Medulla oblongata (tissue), 1 donor: ENCODE measurements at regions not wholly inside any gene's neighbourhood (a gene's known extent, or its start where the extent isn't known, plus 50 kb on each side); places are given as distances from the start of the nearest gene placed in this dataset.
"Not testable (repeated sequence)": the region's sequence is repeated elsewhere in the genome, so short reads cannot be mapped to it uniquely, and the experiment has no call there.

Source experiments
- DNase-seq: peaks from one replicate; pipeline ENCODE4 v3.0.0-alpha.2; 2015; ENCODE audit errors: extremely low spot score

- no peak for DNase-seq
These were observed 102.0 kb upstream of the PWP1 start for GRCh38 chr12:107583551-107583950.

- peak; percentile 10 for DNase-seq
These were observed 101.0 kb upstream of the PWP1 start for GRCh38 chr12:107584563-107584962.

- no peak for DNase-seq
These were observed 99.2 kb upstream of the PWP1 start for GRCh38 chr12:107586256-107586970.

GRCh38 chr12:107590413-107590812 lies 95.2 kb upstream of the PWP1 start:
- DNase-seq = peak; percentile 16

- DNase-seq = no peak
These were observed 94.7 kb upstream of the PWP1 start for GRCh38 chr12:107590814-107591375.

GRCh38 chr12:107593713-107594381 lies 91.8 kb upstream of the PWP1 start:
- DNase-seq = no peak

GRCh38 chr12:107594995-107595394 lies 90.6 kb upstream of the PWP1 start:
- no peak for DNase-seq

DNA sequence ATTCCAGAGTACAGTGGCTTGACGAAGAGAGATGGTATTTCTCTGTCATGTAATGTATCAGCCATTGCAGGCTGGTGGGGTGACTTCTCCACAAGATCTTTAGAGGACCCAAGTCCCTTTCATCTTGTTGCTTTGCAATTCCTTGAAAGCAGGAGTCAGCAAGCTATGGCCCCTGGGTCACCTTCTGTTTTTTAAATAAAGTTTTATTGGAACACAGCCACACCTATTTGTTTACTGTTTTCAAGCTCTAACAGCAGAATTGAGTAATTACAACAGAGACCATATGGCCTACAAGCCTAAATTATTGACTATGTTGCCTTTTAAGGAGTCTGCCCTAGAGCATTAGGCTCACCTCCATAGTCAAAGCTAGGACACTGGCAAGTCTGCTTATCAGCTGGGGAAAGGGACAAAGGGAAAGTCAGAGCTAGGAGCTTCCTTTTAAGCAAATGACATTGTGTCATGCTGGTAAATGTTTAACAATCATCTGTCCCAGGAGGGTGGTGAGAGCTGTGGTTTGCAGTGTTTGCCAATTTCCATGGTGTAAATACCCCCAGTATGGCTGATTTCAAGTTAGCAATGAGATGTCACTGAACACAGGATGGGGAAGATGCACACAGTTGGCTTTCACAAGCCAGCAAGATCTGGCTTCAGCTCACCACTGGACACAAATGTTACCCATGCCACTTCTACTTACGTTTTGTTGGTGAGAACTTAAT lies 87.7 kb upstream of the PWP1 start:
- DNase-seq = no peak

DNA sequence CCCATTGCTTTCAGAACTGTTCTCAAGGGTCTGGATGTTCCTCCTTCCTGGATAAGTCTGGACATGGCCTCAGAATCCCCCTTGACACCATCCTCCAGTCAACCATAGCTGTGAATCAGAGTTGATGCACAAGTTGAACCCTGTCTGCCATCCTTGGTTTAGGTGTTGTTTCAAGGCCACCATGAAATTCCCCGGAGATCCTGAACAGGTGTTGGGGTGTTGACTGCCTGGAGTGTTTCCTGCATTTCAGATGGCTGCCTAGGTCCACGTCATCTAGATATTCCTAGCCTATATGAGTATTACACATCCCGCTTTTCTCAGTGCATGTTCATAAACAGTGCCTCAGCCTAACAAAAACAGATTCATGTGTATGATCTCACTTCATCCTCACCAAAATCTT lies 86.7 kb upstream of the PWP1 start:
- DNase-seq = no peak

GRCh38 chr12:107600581-107601144 lies 84.9 kb upstream of the PWP1 start:
- DNase-seq = peak; percentile 29

GRCh38 chr12:107602446-107602845 lies 83.2 kb upstream of the PWP1 start:
- no peak for DNase-seq

DNA sequence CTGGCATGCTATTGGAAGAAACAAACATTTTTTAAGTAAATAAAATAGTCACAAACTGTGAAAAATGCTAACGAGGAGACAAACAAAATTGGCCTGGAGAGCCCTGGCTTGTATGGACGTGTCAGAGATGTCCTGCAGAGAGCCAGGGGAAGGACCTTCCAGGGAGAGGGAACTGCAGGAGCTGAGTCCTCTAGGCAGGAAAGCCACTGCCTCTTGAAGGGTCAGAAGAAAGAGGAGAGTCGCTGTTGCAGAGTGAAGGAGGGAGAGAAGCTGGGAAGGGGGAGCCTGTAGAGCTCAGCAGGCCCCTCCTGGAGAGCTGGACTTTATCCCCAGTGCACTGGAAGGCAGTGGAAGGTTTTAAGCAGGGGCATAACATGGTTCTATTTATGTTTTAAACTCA lies 80.3 kb upstream of the PWP1 start:
- no peak for DNase-seq

DNA sequence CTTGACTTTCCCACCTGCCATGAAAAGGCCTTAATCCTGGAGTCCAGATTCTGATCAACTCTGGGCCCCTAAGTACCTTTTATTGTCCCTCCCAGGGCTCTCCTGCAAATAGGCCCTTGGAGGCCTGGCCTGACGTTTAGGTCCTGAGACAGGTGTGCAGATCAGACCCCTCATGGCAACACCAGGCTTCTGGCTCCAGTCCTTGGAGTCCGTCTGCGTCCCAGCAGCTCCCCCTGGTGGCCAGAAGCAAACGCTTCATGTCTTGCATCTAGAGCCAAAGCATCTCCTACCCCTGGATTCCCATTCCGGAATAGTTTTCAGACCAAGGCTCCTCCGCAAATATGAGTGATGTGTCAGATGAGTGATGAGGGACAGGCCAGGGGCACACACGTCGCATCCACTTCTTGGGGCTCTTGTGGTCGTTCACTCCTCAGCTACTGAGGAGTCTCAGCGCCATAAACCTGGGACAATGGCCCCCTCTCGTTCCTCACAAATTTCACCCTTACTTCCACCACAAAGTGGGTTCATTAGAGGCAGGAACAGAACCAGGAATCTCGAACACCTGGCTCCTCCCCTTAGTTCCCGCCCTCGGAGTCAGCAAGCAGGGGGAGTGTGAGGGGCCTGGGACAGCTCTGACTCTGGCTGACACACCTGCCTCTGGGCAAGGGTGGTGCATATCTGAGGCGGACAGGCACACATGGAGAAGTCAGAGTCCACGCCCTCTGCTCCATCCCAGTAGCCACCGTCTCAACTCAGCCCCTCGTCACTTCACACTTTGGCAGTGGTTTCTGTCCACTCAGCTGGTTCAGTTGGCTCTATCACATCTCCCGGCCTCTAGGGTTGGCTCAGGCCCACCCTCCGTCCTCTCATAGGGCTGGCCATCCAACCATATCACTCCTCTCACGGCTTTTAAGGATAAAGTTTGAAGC lies 77.9 kb upstream of the PWP1 start:
- peak; percentile 78 for DNase-seq

DNA sequence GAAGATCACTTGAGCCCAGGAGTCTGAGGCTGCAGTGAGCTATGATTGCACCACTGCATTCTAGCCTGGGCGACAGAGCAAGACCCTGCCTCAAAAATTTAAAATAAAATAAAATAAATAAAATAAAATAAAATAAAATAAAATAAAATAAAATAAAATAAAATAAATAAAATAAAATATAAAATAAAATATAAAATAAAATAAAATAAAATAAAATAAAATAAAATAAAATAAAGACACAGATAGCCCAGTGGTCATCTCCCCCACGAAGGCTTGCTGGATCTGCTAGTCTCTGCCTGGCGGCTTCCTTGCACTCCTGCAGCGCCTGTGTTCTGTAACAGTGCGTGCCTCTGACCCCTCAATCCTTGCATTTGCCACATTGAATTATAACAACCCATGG lies 76.8 kb upstream of the PWP1 start:
- not testable (repeated sequence) for DNase-seq

GRCh38 chr12:107610021-107610859 lies 75.4 kb upstream of the PWP1 start:
- peak; percentile 17 for DNase-seq

- no peak for DNase-seq
These were observed 73.1 kb upstream of the PWP1 start for GRCh38 chr12:107612508-107612907.

GRCh38 chr12:107616941-107617340 lies 68.7 kb upstream of the PWP1 start:
- no peak for DNase-seq

GRCh38 chr12:107618106-107618505 lies 67.5 kb upstream of the PWP1 start:
- no peak for DNase-seq

DNA sequence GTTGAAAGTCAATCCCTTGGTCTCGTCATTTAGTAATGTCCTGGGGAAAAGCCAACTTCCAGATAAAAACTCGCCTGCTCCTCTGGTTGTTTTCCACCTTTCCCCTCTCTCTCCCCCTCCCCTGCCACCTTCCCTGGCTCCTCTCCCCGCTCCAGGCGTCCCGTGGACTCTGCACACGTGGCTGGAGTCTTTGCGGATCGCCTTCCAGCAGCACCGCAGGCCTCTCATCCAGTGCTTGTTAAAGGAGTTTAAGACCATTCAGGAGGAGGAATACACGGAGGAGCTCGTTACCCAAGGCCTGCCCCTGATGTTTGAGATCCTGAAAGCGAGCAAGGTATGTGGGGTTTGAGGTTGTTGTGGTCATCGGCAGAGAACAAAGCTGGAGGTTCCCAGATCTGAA lies 65.8 kb upstream of the PWP1 start:
- DNase-seq = no peak

GRCh38 chr12:107622001-107622400 lies 63.6 kb upstream of the PWP1 start:
- DNase-seq = no peak
